Esophagus squamous epithelium (tissue), 4 donors: ENCODE measurements at regions not wholly inside any gene's neighbourhood (a gene's known extent, or its start where the extent isn't known, plus 50 kb on each side); places are given as distances from the start of the nearest gene placed in this dataset.

Experiments
- POLR2A ChIP-seq, 4 donors: fragments of 450-650 bp; IDR thresholded peaks; one replicate each; pipeline ENCODE4 v1.6.1; 2017; ENCODE audit warnings: antibody characterized with exemption in 4 of 4, mild to moderate bottlenecking in 4 of 4, moderate library complexity in 3 of 4
- TF ChIP-seq, protein P1 (sequence below), 6 experiments: fragments of 450-650 bp in 4 of 6; fragments of 200-600 bp in 2 of 6; sonication (generic) in 2 of 6; IDR thresholded peaks; one replicate each; pipeline ENCODE4 v1.5.1; 2016 to 2019; ENCODE audit warnings: antibody characterized with exemption in 6 of 6, mild to moderate bottlenecking in 4 of 6, moderate library complexity in 4 of 6

DNA sequence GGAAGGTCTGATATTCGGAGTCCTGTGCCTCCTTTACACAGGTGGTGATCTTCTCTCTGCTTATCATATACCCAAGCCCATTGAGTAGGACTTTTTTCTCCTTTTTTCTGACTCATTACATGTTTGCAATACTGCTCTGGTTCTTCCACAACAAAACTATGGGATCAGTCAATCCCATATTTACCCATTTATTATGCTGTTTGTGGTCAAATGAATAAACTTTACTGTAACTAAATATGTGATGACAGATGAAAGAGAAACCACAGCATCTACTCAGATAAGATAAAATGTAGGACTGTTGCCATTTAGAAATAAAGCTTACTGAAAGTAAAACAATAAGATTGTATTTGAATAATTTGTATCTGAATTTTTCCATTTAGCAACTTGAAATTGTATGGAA lies 958.7 kb upstream of the FAT3 start:
- TF ChIP-seq, protein P1, sequence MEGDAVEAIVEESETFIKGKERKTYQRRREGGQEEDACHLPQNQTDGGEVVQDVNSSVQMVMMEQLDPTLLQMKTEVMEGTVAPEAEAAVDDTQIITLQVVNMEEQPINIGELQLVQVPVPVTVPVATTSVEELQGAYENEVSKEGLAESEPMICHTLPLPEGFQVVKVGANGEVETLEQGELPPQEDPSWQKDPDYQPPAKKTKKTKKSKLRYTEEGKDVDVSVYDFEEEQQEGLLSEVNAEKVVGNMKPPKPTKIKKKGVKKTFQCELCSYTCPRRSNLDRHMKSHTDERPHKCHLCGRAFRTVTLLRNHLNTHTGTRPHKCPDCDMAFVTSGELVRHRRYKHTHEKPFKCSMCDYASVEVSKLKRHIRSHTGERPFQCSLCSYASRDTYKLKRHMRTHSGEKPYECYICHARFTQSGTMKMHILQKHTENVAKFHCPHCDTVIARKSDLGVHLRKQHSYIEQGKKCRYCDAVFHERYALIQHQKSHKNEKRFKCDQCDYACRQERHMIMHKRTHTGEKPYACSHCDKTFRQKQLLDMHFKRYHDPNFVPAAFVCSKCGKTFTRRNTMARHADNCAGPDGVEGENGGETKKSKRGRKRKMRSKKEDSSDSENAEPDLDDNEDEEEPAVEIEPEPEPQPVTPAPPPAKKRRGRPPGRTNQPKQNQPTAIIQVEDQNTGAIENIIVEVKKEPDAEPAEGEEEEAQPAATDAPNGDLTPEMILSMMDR (IDR thresholded peaks at IDR 0.05) = no peak
- no peak for TF ChIP-seq POLR2A (IDR thresholded peaks at IDR 0.05)
